K562 (cell line): ENCODE measurements at regions not wholly inside any gene's neighbourhood (a gene's known extent, or its start where the extent isn't known, plus 50 kb on each side); places are given as distances from the start of the nearest gene placed in this dataset.

Experiments used
- ATAC-seq: fragments of 200-7000 bp; cut with Tn5 transposase; 3 replicates; pipeline ENCODE4 v1.9.1; 2020; ENCODE audit warnings: moderate library complexity
- BruUV-seq: library from RNA; stranded (reverse); fragments of 400-500 nt; replicated peaks from 2 replicates; lab custom pipeline; 2021; lab: Mats Ljungman, UMichigan
- CTCF ChIA-PET: fragments of 300-600 bp; formaldehyde crosslinking; extraction: SDS; loops from one replicate; lab custom pipeline; 2021; ENCODE audit warnings: low intra/inter-chr PET ratio; lab: Yijun Ruan, JAX
- POLR2A ChIA-PET: fragments of 300-600, 350-650 bp; sonication (Branson Sonifier 250); formaldehyde crosslinking; extraction: SDS; loops from one replicate; lab custom pipeline; 2021; ENCODE audit warnings: antibody characterized with exemption, inconsistent platforms; lab: Yijun Ruan, JAX
- DNase-seq, 4 experiments: peaks; one replicate each; pipeline versions ENCODE4 v3.0.0 to v3.0.0-alpha.2; 2011 to 2018; ENCODE audit warnings: low spot score in 3 of 4, mixed read lengths in 3 of 4; ENCODE audit errors: extremely low read depth in 1 of 4
- FAIRE-seq: peaks from 2 replicates; lab custom pipeline; 2011; peaks lifted over from hg19 to GRCh38; lab: Jason Lieb, UNC
- H2AFZ ChIP-seq: 2 replicates; pipeline ENCODE4 v1.6.0; 2011; ENCODE audit warnings: low read depth, low read length, control low read depth, inconsistent platforms
- H3K27ac ChIP-seq: fragments of 200-600 bp; 3 replicates; pipeline ENCODE4 v1.8.0; 2011; ENCODE audit warnings: low read depth, mild to moderate bottlenecking, control low read depth, inconsistent platforms, low read length, moderate library complexity, mixed read lengths; ENCODE audit errors: extremely low read depth
- H3K27me3 ChIP-seq, 2 experiments: fragments of 300-600 bp in 1 of 2; 2 replicates in 1 of 2; 3 replicates in 1 of 2; pipeline versions ENCODE4 v1.6.0 to v1.8.0; 2011; ENCODE audit warnings: inconsistent platforms in 2 of 2, low read length in 2 of 2, mild to moderate bottlenecking in 1 of 2, mixed read lengths in 1 of 2, moderate library complexity in 1 of 2; ENCODE audit not compliant: control insufficient read depth in 2 of 2, insufficient read depth in 2 of 2
- H3K36me3 ChIP-seq: fragments of 300-600 bp; 3 replicates; pipeline ENCODE4 v1.8.0; 2011; ENCODE audit warnings: mild to moderate bottlenecking, low read length, inconsistent platforms; ENCODE audit not compliant: control insufficient read depth, insufficient read depth
- H3K4me1 ChIP-seq, 2 experiments: fragments of 200-600 bp in 1 of 2; replicated peaks in 1 of 2; 2 replicates in 1 of 2; 3 replicates in 1 of 2; pipeline versions ENCODE4 v1.5.1 to v1.8.0; 2011; ENCODE audit warnings: inconsistent platforms in 2 of 2, low read length in 2 of 2, mild to moderate bottlenecking in 1 of 2, mixed read lengths in 1 of 2, moderate library complexity in 1 of 2; ENCODE audit not compliant: control insufficient read depth in 2 of 2, insufficient read depth in 2 of 2
- H3K4me2 ChIP-seq: 2 replicates; pipeline ENCODE4 v1.6.1; 2011; ENCODE audit warnings: low read length, control low read depth, inconsistent platforms, mixed read lengths; ENCODE audit not compliant: insufficient read depth
- H3K4me3 ChIP-seq: fragments of 200-600 bp; sonication (generic), shearing (Covaris generic); 2 replicates; pipeline ENCODE4 v1.5.1; 2016; ENCODE audit warnings: control low read depth, inconsistent platforms
- H3K79me2 ChIP-seq: fragments of 200-600 bp; 3 replicates; pipeline ENCODE4 v1.8.0; 2011; ENCODE audit warnings: low read length, inconsistent platforms; ENCODE audit not compliant: control insufficient read depth, insufficient read depth
- H3K9ac ChIP-seq, 2 experiments: 2 replicates each; pipeline versions ENCODE4 v1.6.0 to v1.6.1; 2011; ENCODE audit warnings: low read depth in 2 of 2, low read length in 2 of 2, control low read depth in 1 of 2, inconsistent platforms in 1 of 2, mild to moderate bottlenecking in 1 of 2, mixed read lengths in 1 of 2; ENCODE audit not compliant: insufficient read depth in 1 of 2
- H3K9me1 ChIP-seq: one replicate; pipeline ENCODE4 v1.6.0; 2011; ENCODE audit warnings: inconsistent platforms, mild to moderate bottlenecking, low read length, moderate library complexity; ENCODE audit not compliant: control insufficient read depth, insufficient read depth
- H3K9me3 ChIP-seq: replicated peaks from 2 replicates; pipeline ENCODE4 v1.5.1; 2011; ENCODE audit warnings: low read depth, low read length, inconsistent platforms; ENCODE audit not compliant: control insufficient read depth, insufficient read depth
- H4K20me1 ChIP-seq: replicated peaks from 2 replicates; pipeline ENCODE4 v1.6.1; 2011; ENCODE audit warnings: low read length, inconsistent platforms, mixed read lengths; ENCODE audit not compliant: control insufficient read depth, insufficient read depth
- BRCA1 ChIP-seq, 2 experiments: fragments of 450-650 bp in 1 of 2; sonication (generic) in 1 of 2; formaldehyde crosslinking in 1 of 2; IDR thresholded peaks; 2 replicates each; pipeline versions ENCODE4 v1.5.0 to v1.6.1; 2017 to 2020; ENCODE audit warnings: mild to moderate bottlenecking in 1 of 2, missing genetic modification reagents in 1 of 2
- ETS1 ChIP-seq: conservative IDR thresholded peaks from 2 replicates; pipeline ENCODE4 v1.6.1; 2011; ENCODE audit warnings: low read depth, mild to moderate bottlenecking, low read length; ENCODE audit not compliant: control insufficient read depth
- FOS ChIP-seq: IDR thresholded peaks from 3 replicates; pipeline ENCODE4 v1.6.1; 2011; ENCODE audit not compliant: insufficient read length; ENCODE audit errors: extremely low read depth
- GABPA ChIP-seq: fragments of 200-800 bp; sonication (Bioruptor generic); conservative IDR thresholded peaks from 2 replicates; pipeline ENCODE4 v1.6.1; 2016; ENCODE audit warnings: low read depth, missing genetic modification characterization, missing compliant biosample characterization
- KDM5B ChIP-seq: fragments of 200-600 bp; sonication (generic); IDR thresholded peaks from 2 replicates; pipeline ENCODE4 v1.6.1; 2012; ENCODE audit warnings: low read depth, mild to moderate bottlenecking, moderate library complexity, low read length, control low read depth, inconsistent platforms; ENCODE audit not compliant: insufficient replicate concordance
- MIER1 ChIP-seq: fragments of 450-650 bp; IDR thresholded peaks from 2 replicates; pipeline ENCODE4 v1.6.1; 2016; ENCODE audit warnings: antibody characterized with exemption, mild to moderate bottlenecking, low read depth
- NR2F6 ChIP-seq: fragments of 450-650 bp; formaldehyde crosslinking; IDR thresholded peaks from 2 replicates; pipeline ENCODE4 v1.4.0; 2020; ENCODE audit warnings: mild to moderate bottlenecking
- POU5F1 ChIP-seq: fragments of 150-350 bp; IDR thresholded peaks from 2 replicates; pipeline ENCODE4 v1.6.1; 2014; ENCODE audit warnings: borderline replicate concordance, low read length, low read depth, mild to moderate bottlenecking; ENCODE audit not compliant: partially characterized antibody
- PTTG1 ChIP-seq: fragments of 450-650 bp; IDR thresholded peaks from 2 replicates; pipeline ENCODE4 v1.6.1; 2016; ENCODE audit warnings: low read depth, mild to moderate bottlenecking, missing genetic modification characterization, missing compliant biosample characterization
- RBM15 ChIP-seq: fragments of 200-400 bp; formaldehyde crosslinking; IDR thresholded peaks from 2 replicates; pipeline ENCODE4 v1.6.1; 2018; ENCODE audit warnings: mild to moderate bottlenecking, low read length, moderate library complexity; ENCODE audit not compliant: insufficient read depth
- TAF15 ChIP-seq: fragments of 200-400 bp; formaldehyde crosslinking; IDR thresholded peaks from 2 replicates; pipeline ENCODE4 v1.6.1; 2017; ENCODE audit warnings: mild to moderate bottlenecking, low read depth, low read length, moderate library complexity
- ZBTB9 ChIP-seq: fragments of 450-650 bp; formaldehyde crosslinking; IDR thresholded peaks from 2 replicates; pipeline ENCODE4 v1.4.0; 2020; ENCODE audit warnings: mild to moderate bottlenecking, moderate library complexity
- ZNF316 ChIP-seq: fragments of 450-650 bp; IDR thresholded peaks from 2 replicates; pipeline ENCODE4 v1.6.1; 2016
- ZNF75A ChIP-seq: fragments of 450-650 bp; formaldehyde crosslinking; IDR thresholded peaks from 2 replicates; pipeline ENCODE4 v1.4.0; 2020; ENCODE audit warnings: mild to moderate bottlenecking
- ZSCAN29 ChIP-seq: fragments of 450-650 bp; IDR thresholded peaks from 2 replicates; pipeline ENCODE4 v1.6.1; 2017
- WGBS: fragments of 100-300 bp; shearing (Covaris generic); methylation state at CpG from one replicate; pipeline ENCODE4 v1.1.6; 2016; ENCODE audit warnings: low coverage, mixed read lengths; ENCODE audit not compliant: insufficient coverage; ENCODE audit errors: missing lambda C conversion rate; 5-methylcytosine and 5-hydroxymethylcytosine counted together
- in situ Hi-C: fragments of 300-500 bp; cut with MboI; formaldehyde crosslinking; loops from 4 replicates; pipeline ENCODE4 v1.15.0; 2018; ENCODE audit warnings: inconsistent platforms, mixed read lengths
- intact Hi-C: fragments of 100-400 bp; cut with micrococcal nuclease; formaldehyde crosslinking; loops from 2 replicates; pipeline ENCODE4 v1.14.2; 2022

- Histone ChIP-seq H3K9me3 (no peaks in the 10 kb centered on the region), H3K36me3 (no peaks in the 10 kb centered on the region), H3K4me2 (no peak overlapping the region), H3K9me1 (no peaks in the 10 kb centered on the region), H3K9ac (no peak overlapping the region), H3K27me3 (no peaks in the 10 kb centered on the region), H4K20me1 (no peaks in the 10 kb centered on the region), H3K4me3 (no peak overlapping the region), H3K79me2 (no peaks in the 10 kb centered on the region), H2AFZ (no peak overlapping the region), H3K27ac (no peak overlapping the region), H3K4me1 (no peaks in the 10 kb centered on the region)
- BruUV-seq, result no TSS peak
- in situ Hi-C loops (no loop called here), intact Hi-C loops (no loop called here)
- ChIA-PET CTCF (no interaction called here), POLR2A (no interaction called here)
- no peak for FAIRE-seq
- ATAC-seq, result no peak
- 0% methylated on average over 1 of the region's 1 CpG for WGBS
- no peak for DNase-seq
- TF ChIP-seq ZNF75A, result no peak
- TF ChIP-seq BRCA1 (IDR thresholded peaks at IDR 0.05), result no peak
- TF ChIP-seq BRCA1 (CRISPR knock-in tag; IDR thresholded peaks at IDR 0.05), result no peak
- no peak for TF ChIP-seq NR2F6 (CRISPR knock-in tag)
- TF ChIP-seq ZSCAN29, result no peak
- TF ChIP-seq KDM5B, result no peak
- TF ChIP-seq PTTG1, result no peak
- TF ChIP-seq TAF15, result no peak
- TF ChIP-seq ZBTB9 (CRISPR knock-in tag), result no peak
- TF ChIP-seq MIER1, result no peak
- TF ChIP-seq RBM15, result no peak
- no peak for TF ChIP-seq GABPA (tag)
- TF ChIP-seq ZNF316, result no peak
- no peak for TF ChIP-seq ETS1
- TF ChIP-seq POU5F1, result no peak
- no peak for TF ChIP-seq FOS
These were observed 665.7 kb upstream of the MDGA2 start for GRCh38 chr14:48341069-48341468.
